Muscle of back (tissue), 3 donors: ENCODE measurements at regions not wholly inside any gene's neighbourhood (a gene's known extent, or its start where the extent isn't known, plus 50 kb on each side); places are given as distances from the start of the nearest gene placed in this dataset.
"Not testable (repeated sequence)": the region's sequence is repeated elsewhere in the genome, so short reads cannot be mapped to it uniquely, and the experiment has no call there.

ENCODE experiments used
- DNase-seq, 3 donors: peaks; one replicate each; pipeline versions ENCODE4 v3.0.0 to v3.0.0-alpha.2; 2013

GRCh38 chrX:97858592-97858991, 974.9 kb downstream of the RPA4 start:
- DNase-seq: no peak

GRCh38 chrX:97860226-97860625, 976.5 kb downstream of the RPA4 start:
- DNase-seq: no peak

- no peak for DNase-seq
Observed at GRCh38 chrX:97863261-97863660, 979.6 kb downstream of the RPA4 start.

GRCh38 chrX:97867266-97867665, 983.6 kb downstream of the RPA4 start:
- no peak for DNase-seq

- no peak for DNase-seq
Observed at GRCh38 chrX:97876697-97877407, 993.1 kb downstream of the RPA4 start.

- no peak for DNase-seq
Observed at GRCh38 chrX:97882306-97882705, 998.6 kb downstream of the RPA4 start.

- DNase-seq: peak in 1 of 3 donors; percentile 15
Observed at GRCh38 chrX:97895751-97896150, 1012.0 kb downstream of the RPA4 start.

- DNase-seq: no peak
Observed at GRCh38 chrX:97897998-97898397, 1014.3 kb downstream of the RPA4 start.

GRCh38 chrX:97898798-97899197, 1015.1 kb downstream of the RPA4 start:
- DNase-seq: no peak

- DNase-seq: no peak
Observed at GRCh38 chrX:97907791-97908190, 1024.1 kb downstream of the RPA4 start.

- no peak for DNase-seq
Observed at GRCh38 chrX:97909245-97909644, 1025.5 kb downstream of the RPA4 start.

- DNase-seq: not testable (repeated sequence)
Observed at GRCh38 chrX:97915390-97915789, 1031.7 kb downstream of the RPA4 start.

- not testable (repeated sequence) for DNase-seq
Observed at GRCh38 chrX:97921223-97921622, 1037.5 kb downstream of the RPA4 start.

GRCh38 chrX:97931586-97931985, 1047.9 kb downstream of the RPA4 start:
- DNase-seq: no peak

- no peak for DNase-seq
Observed at GRCh38 chrX:97936296-97936695, 1052.6 kb downstream of the RPA4 start.

GRCh38 chrX:97938706-97939105, 1055.0 kb downstream of the RPA4 start:
- DNase-seq: no peak

GRCh38 chrX:97968376-97969163, 1084.9 kb downstream of the RPA4 start:
- DNase-seq: no peak

GRCh38 chrX:97984641-97985040, 1100.9 kb downstream of the RPA4 start:
- no peak for DNase-seq

- no peak for DNase-seq
Observed at GRCh38 chrX:97985096-97985495, 1101.4 kb downstream of the RPA4 start.

- DNase-seq: no peak
Observed at GRCh38 chrX:97987979-97988378, 1104.3 kb downstream of the RPA4 start.

GRCh38 chrX:97995834-97996233, 1112.1 kb downstream of the RPA4 start:
- no peak for DNase-seq

- DNase-seq: no peak
Observed at GRCh38 chrX:98028691-98029090, 1145.0 kb downstream of the RPA4 start.

GRCh38 chrX:98029861-98030260, 1146.2 kb downstream of the RPA4 start:
- DNase-seq: no peak
